ENCODE measurements at regions not wholly inside any gene's neighbourhood (a gene's known extent, or its start where the extent isn't known, plus 50 kb on each side); places are given as distances from the start of the nearest gene placed in this dataset.

GRCh38 chr1:29633771-29634170, 397.4 kb downstream of the PTPRU start (continued):
- no peak for TF ChIP-seq SIN3A (IDR thresholded peaks at IDR 0.05; ENCODE audit: low read depth)
- no peak for TF ChIP-seq ZNF274 (IDR thresholded peaks at IDR 0.05; ENCODE audit: low read depth, low read length)
- no peak for TF ChIP-seq POLR2AphosphoS5 (IDR thresholded peaks at IDR 0.05; ENCODE audit: low read depth, low read length)
- TF ChIP-seq JUND (IDR thresholded peaks at IDR 0.05) = no peak
- TF ChIP-seq, protein P1, sequence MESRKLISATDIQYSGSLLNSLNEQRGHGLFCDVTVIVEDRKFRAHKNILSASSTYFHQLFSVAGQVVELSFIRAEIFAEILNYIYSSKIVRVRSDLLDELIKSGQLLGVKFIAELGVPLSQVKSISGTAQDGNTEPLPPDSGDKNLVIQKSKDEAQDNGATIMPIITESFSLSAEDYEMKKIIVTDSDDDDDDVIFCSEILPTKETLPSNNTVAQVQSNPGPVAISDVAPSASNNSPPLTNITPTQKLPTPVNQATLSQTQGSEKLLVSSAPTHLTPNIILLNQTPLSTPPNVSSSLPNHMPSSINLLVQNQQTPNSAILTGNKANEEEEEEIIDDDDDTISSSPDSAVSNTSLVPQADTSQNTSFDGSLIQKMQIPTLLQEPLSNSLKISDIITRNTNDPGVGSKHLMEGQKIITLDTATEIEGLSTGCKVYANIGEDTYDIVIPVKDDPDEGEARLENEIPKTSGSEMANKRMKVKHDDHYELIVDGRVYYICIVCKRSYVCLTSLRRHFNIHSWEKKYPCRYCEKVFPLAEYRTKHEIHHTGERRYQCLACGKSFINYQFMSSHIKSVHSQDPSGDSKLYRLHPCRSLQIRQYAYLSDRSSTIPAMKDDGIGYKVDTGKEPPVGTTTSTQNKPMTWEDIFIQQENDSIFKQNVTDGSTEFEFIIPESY (IDR thresholded peaks at IDR 0.05; ENCODE audit: extremely low read depth, insufficient replicate concordance, low read length) = no peak
- TF ChIP-seq POLR2A (IDR thresholded peaks at IDR 0.05; ENCODE audit: borderline replicate concordance, extremely low read depth, insufficient read depth, insufficient read length) = no peak

GRCh38 chr1:29632806-29633615, 396.7 kb downstream of the PTPRU start:
- Histone ChIP-seq H3K9me2 (ENCODE audit: insufficient read depth) (no peaks in the 10 kb centered on the region), H3K27me3 (ENCODE audit: insufficient read depth, low read length) (no peaks in the 10 kb centered on the region), H3K9ac (ENCODE audit: low read length) (no peak overlapping the region), H2AFZ (ENCODE audit: low read depth, low read length, poor library complexity, severe bottlenecking) (no peak overlapping the region), H3K36me3 (ENCODE audit: control insufficient read depth in 1 of 2, insufficient read depth in 2 of 2, low read length in 2 of 2) (no peaks in the 10 kb centered on the region), H3K4me1 (ENCODE audit: control insufficient read depth in 1 of 2, insufficient read depth in 2 of 2, low read length in 2 of 2) (peaks cover 0 to under 1% of the 10 kb centered on the region in 2 experiments; a peak in 1 of 4 replicates), H4K20me1 (ENCODE audit: insufficient read depth) (no peaks in the 10 kb centered on the region), H3K9me3 (ENCODE audit: control insufficient read depth in 1 of 2, insufficient read depth in 1 of 2, low read depth in 1 of 2, low read length in 2 of 2) (no peaks in the 10 kb centered on the region), H3K79me2 (ENCODE audit: insufficient read depth, low read length) (no peaks in the 10 kb centered on the region), H3K4me2 (ENCODE audit: low read length) (no peak overlapping the region), H3K4me3 (replicated peaks in 1 of 2; ENCODE audit: low read depth in 1 of 2, low read length in 2 of 2) (no peak overlapping the region), H3K27ac (ENCODE audit: low read depth, low read length) (no peak overlapping the region)
- intact Hi-C loops (cut with micrococcal nuclease) = no loop called here
- ChIA-PET RAD21 (ENCODE audit: low non-redundant PET in 1 of 2, low total read pairs in 2 of 2, uncharacterized antibody in 2 of 2, unreplicated experiment in 2 of 2) (no interaction called here), POLR2A (no interaction called here), CTCF (interaction anchor here (0.5 kb wide), 1 partner anchor 57 kb away, joined by 3 read pairs; no protein-coding TSS in a partner anchor)
- no peak for ATAC-seq
- no peak for TF ChIP-seq JUND (IDR thresholded peaks at IDR 0.05)
- TF ChIP-seq, protein P2, sequence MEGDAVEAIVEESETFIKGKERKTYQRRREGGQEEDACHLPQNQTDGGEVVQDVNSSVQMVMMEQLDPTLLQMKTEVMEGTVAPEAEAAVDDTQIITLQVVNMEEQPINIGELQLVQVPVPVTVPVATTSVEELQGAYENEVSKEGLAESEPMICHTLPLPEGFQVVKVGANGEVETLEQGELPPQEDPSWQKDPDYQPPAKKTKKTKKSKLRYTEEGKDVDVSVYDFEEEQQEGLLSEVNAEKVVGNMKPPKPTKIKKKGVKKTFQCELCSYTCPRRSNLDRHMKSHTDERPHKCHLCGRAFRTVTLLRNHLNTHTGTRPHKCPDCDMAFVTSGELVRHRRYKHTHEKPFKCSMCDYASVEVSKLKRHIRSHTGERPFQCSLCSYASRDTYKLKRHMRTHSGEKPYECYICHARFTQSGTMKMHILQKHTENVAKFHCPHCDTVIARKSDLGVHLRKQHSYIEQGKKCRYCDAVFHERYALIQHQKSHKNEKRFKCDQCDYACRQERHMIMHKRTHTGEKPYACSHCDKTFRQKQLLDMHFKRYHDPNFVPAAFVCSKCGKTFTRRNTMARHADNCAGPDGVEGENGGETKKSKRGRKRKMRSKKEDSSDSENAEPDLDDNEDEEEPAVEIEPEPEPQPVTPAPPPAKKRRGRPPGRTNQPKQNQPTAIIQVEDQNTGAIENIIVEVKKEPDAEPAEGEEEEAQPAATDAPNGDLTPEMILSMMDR (IDR thresholded peaks at IDR 0.05 in 2 of 3, conservative IDR thresholded peaks at IDR 0.05 in 1 of 3; ENCODE audit: borderline replicate concordance in 1 of 3, insufficient read depth in 1 of 3, low read depth in 2 of 3, low read length in 2 of 3) = no peak
- TF ChIP-seq TCF7L2 (IDR thresholded peaks at IDR 0.05; ENCODE audit: borderline replicate concordance, extremely low read depth, insufficient read depth, insufficient read length) = no peak
- TF ChIP-seq MAX (IDR thresholded peaks at IDR 0.05) = no peak
- TF ChIP-seq POLR2AphosphoS5 (IDR thresholded peaks at IDR 0.05; ENCODE audit: low read depth, low read length) = no peak
- no peak for TF ChIP-seq ELF1 (IDR thresholded peaks at IDR 0.05; ENCODE audit: borderline replicate concordance, low read depth)
- no peak for TF ChIP-seq SIN3A (IDR thresholded peaks at IDR 0.05; ENCODE audit: low read depth)
- TF ChIP-seq ATF3 (IDR thresholded peaks at IDR 0.05) = no peak
- TF ChIP-seq EZH2 (IDR thresholded peaks at IDR 0.05) = no peak
- no peak for TF ChIP-seq RAD21 (IDR thresholded peaks at IDR 0.05; ENCODE audit: low read depth)
- TF ChIP-seq CBX3 (IDR thresholded peaks at IDR 0.05; ENCODE audit: low read depth) = no peak
- TF ChIP-seq YY1 (IDR thresholded peaks at IDR 0.05; ENCODE audit: extremely low read depth, insufficient replicate concordance, low read depth, low read length) = no peak
- no peak for TF ChIP-seq FOSL1 (IDR thresholded peaks at IDR 0.05; ENCODE audit: low read depth)
- no peak for DNase-seq (ENCODE audit: low read depth, low spot score)
- BruUV-seq (replicated peaks) = no TSS peak

Data from HCT116 (cell line).